HS-5 (cell line): ENCODE measurements at regions not wholly inside any gene's neighbourhood (a gene's known extent, or its start where the extent isn't known, plus 50 kb on each side); places are given as distances from the start of the nearest gene placed in this dataset.

Experiments
- DNase-seq: peaks from one replicate; pipeline ENCODE4 v3.0.0-alpha.2; 2012; ENCODE audit warnings: low read depth

- DNase-seq = no peak
These were observed 61.9 kb upstream of the HAAO start for GRCh38 chr2:42854207-42854818.

- DNase-seq = no peak
These were observed 61.3 kb upstream of the HAAO start for GRCh38 chr2:42853549-42854206.

- no peak for DNase-seq
These were observed 60.4 kb upstream of the HAAO start for GRCh38 chr2:42852798-42853197.

GRCh38 chr2:42851740-42852250 lies 59.4 kb upstream of the HAAO start:
- no peak for DNase-seq

- no peak for DNase-seq
These were observed 58.8 kb upstream of the HAAO start for GRCh38 chr2:42851186-42851585.

GRCh38 chr2:42850016-42850805 lies 57.8 kb upstream of the HAAO start:
- no peak for DNase-seq

DNA sequence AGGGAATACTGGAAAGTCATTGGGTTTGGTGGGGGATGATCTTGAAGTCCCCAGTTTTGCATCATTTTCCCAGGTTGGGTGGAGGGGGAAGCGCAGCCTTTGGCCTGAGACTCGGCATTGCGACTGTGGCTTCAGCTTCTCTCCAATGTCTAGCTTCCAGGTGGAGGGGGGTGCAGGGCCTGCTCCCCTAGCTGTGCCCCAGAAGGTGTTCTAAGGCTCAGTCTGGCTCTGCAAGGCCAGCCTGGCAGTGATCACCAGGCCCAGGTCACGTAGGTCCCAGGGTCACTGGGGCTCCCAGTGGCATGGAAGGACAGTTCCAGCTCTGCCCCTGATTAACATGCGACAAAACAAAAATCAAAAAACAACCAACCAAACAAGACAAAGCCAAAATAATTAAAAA lies 56.9 kb upstream of the HAAO start:
- no peak for DNase-seq

DNA sequence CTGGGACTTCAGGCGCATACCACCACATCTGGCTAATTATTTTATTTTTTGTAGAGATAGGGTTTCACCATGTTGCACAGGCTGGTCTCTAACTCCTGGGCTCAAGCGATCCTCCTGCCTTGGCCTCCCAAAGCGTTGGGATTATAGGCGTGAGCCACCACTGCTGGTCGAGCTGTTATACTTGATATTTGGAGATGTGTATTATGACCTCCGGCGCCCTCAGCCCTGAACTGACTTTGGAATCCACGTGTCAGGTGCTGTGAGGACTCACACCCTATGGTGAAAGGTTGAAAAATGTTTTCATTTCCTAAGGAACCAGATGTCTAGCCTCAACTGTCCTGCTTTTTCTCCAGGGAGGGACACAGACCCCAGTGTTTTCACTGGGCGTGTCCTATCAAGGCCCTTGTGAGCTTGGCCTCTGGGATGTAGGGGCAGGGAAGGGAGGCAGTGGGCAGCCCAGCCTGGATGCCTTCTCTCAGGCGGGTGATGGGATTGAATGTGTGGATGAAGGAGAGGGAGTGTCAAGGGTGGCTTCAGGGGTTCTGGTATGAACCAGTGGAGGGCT lies 56.4 kb upstream of the HAAO start:
- no peak for DNase-seq

- DNase-seq = no peak
These were observed 55.9 kb upstream of the HAAO start for GRCh38 chr2:42848265-42848664.

- no peak for DNase-seq
These were observed 55.3 kb upstream of the HAAO start for GRCh38 chr2:42847596-42848151.

- DNase-seq = no peak
These were observed 54.7 kb upstream of the HAAO start for GRCh38 chr2:42846932-42847595.

- DNase-seq = no peak
These were observed 53.6 kb upstream of the HAAO start for GRCh38 chr2:42846026-42846425.

- DNase-seq = no peak
These were observed 52.8 kb upstream of the HAAO start for GRCh38 chr2:42844901-42845821.

DNA sequence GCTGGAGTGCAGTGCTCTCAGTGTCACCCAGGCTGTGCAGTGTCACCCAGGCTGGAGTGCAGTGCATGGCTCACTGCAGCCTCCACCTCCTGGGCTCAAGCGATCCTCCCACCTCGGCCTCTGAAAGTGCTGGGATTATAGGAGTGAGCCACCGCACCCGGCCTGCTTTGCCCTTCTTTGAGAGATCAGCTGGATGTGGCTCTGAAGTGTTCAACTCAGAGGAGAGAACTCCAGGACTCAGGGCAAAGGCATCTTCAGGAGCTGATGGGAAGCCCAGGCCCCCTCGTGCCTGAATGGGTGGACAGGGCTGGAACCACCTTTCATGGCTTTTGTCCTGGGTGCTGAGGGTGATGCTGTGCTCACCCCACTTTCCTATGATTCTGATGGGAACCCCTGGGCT lies 52.0 kb upstream of the HAAO start:
- no peak for DNase-seq

DNA sequence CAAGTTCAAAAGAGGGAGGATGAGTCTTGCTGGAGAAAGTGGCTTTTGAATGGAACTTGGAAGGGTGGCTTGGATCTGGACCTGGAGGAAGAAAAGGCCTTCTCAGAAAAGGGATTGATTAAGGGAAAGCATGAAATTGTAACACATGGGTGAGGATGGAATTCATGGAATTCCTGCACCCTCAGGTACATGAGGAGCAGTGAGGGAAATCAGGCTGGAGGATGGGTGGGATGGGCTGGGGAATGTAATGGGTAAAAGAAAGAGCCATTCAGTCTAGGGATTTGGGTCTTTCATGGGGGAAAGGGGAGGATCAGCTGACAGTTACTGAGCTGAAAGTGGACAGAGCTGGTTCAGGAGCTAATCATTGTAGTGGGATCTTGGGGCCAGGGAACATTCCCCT lies 51.2 kb upstream of the HAAO start:
- DNase-seq = no peak

GRCh38 chr2:42843131-42843530 lies 50.7 kb upstream of the HAAO start:
- DNase-seq = no peak

DNA sequence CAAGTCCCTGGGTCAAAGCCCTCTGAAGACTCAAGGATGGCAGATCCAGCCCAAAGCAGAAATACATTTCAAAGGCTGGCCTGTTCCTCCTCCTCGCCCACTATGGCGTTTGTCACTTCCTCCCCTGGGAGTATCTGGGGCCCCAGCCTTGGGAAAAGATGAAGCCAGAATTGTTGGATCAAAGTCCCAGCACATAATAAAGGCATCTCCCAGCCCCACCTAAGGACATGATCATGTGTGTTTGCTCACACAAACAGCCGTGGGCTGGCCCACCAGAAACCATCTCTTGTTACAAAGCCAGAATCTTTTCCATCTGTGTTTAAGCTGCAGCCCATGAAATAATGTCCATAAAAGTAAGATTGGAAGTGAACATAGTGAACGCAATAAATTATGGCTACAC lies 50.1 kb upstream of the HAAO start:
- DNase-seq = no peak
